DND-41 (cell line): ENCODE measurements at regions not wholly inside any gene's neighbourhood (a gene's known extent, or its start where the extent isn't known, plus 50 kb on each side); places are given as distances from the start of the nearest gene placed in this dataset.

ENCODE experiments used
- ATAC-seq: fragments of 200-7000 bp; cut with Tn5 transposase; 3 replicates; pipeline ENCODE4 v1.9.1; 2021; ENCODE audit warnings: low read depth; ENCODE audit not compliant: insufficient read depth
- DNase-seq: peaks from one replicate; pipeline ENCODE4 v3.0.0-alpha.2; 2020
- H2AFZ ChIP-seq: 2 replicates; pipeline ENCODE4 v1.6.0; 2012; ENCODE audit warnings: low read depth, low read length
- H3K27ac ChIP-seq: 2 replicates; pipeline ENCODE4 v1.5.1; 2012; ENCODE audit warnings: low read length, inconsistent platforms
- H3K27me3 ChIP-seq: fragments of 200-600 bp; sonication (generic); 2 replicates; pipeline ENCODE4 v1.6.0; 2012; ENCODE audit warnings: low read length, mild to moderate bottlenecking, inconsistent platforms; ENCODE audit not compliant: insufficient read depth, poor library complexity
- H3K36me3 ChIP-seq: 2 replicates; pipeline ENCODE4 v1.5.1; 2012; ENCODE audit warnings: low read length, inconsistent platforms; ENCODE audit not compliant: insufficient read depth
- H3K4me1 ChIP-seq: 2 replicates; pipeline ENCODE4 v1.5.1; 2012; ENCODE audit warnings: mild to moderate bottlenecking, low read length; ENCODE audit not compliant: insufficient read depth
- H3K4me2 ChIP-seq: 2 replicates; pipeline ENCODE4 v1.6.0; 2012; ENCODE audit warnings: mild to moderate bottlenecking, moderate library complexity, low read length, inconsistent platforms; ENCODE audit not compliant: insufficient read depth
- H3K4me3 ChIP-seq, 2 experiments: fragments of 200-600 bp in 1 of 2; shearing (Covaris generic) in 1 of 2; 2 replicates each; pipeline ENCODE4 v1.5.1; 2012 to 2016; ENCODE audit warnings: inconsistent platforms in 2 of 2, low read length in 2 of 2, mild to moderate bottlenecking in 2 of 2, low read depth in 1 of 2, moderate library complexity in 1 of 2
- H3K79me2 ChIP-seq: 2 replicates; pipeline ENCODE4 v1.6.0; 2012; ENCODE audit warnings: low read length, inconsistent platforms; ENCODE audit not compliant: insufficient read depth
- H3K9ac ChIP-seq: 2 replicates; pipeline ENCODE4 v1.6.0; 2012; ENCODE audit warnings: low read depth, mild to moderate bottlenecking, inconsistent platforms, low read length, moderate library complexity
- H3K9me3 ChIP-seq: 2 replicates; pipeline ENCODE4 v1.5.1; 2012; ENCODE audit warnings: low read length, moderate library complexity, mild to moderate bottlenecking, inconsistent platforms; ENCODE audit not compliant: insufficient read depth, severe bottlenecking
- H4K20me1 ChIP-seq: 2 replicates; pipeline ENCODE4 v1.6.0; 2012; ENCODE audit warnings: low read length; ENCODE audit not compliant: insufficient read depth
- CTCF ChIP-seq: IDR thresholded peaks from 2 replicates; pipeline ENCODE4 v1.5.1; 2012; ENCODE audit warnings: borderline replicate concordance, low read length, moderate library complexity, mild to moderate bottlenecking; ENCODE audit not compliant: poor library complexity, severe bottlenecking; ENCODE audit errors: extremely low read depth
- EZH2 ChIP-seq: IDR thresholded peaks from 3 replicates; pipeline ENCODE4 v1.6.1; 2012; ENCODE audit warnings: borderline replicate concordance, low read depth, mild to moderate bottlenecking, moderate library complexity, low read length, inconsistent platforms; ENCODE audit not compliant: severe bottlenecking

- no peak overlapping the region for H3K9ac ChIP-seq
- H3K27ac ChIP-seq: no peak overlapping the region
- H3K9me3 ChIP-seq: no peaks in the 10 kb centered on the region
- DNase-seq (no peak), ATAC-seq (no peak)
- H2AFZ ChIP-seq: no peak overlapping the region
- no peak for TF ChIP-seq EZH2
- TF ChIP-seq CTCF: no peak
- H3K4me3 ChIP-seq: no peak overlapping the region
- H4K20me1 ChIP-seq: no peaks in the 10 kb centered on the region
- no peak overlapping the region for H3K4me2 ChIP-seq
- H3K79me2 ChIP-seq: no peaks in the 10 kb centered on the region
- no peaks in the 10 kb centered on the region for H3K36me3 ChIP-seq
- H3K4me1 ChIP-seq: no peaks in the 10 kb centered on the region
- no peaks in the 10 kb centered on the region for H3K27me3 ChIP-seq
These were observed 307.7 kb downstream of the MMUT start for GRCh38 chr6:49155316-49155715.

GRCh38 chr6:49151957-49152356 is 311.1 kb downstream of the MMUT start:
- no peak overlapping the region for H3K4me2 ChIP-seq
- TF ChIP-seq CTCF (no peak), EZH2 (no peak)
- ATAC-seq: no peak
- no peak overlapping the region for H3K9ac ChIP-seq
- no peaks in the 10 kb centered on the region for H3K9me3 ChIP-seq
- no peak for DNase-seq
- H2AFZ ChIP-seq: no peak overlapping the region
- no peak overlapping the region for H3K4me3 ChIP-seq
- no peaks in the 10 kb centered on the region for H3K79me2 ChIP-seq
- H4K20me1 ChIP-seq: no peaks in the 10 kb centered on the region
- no peaks in the 10 kb centered on the region for H3K36me3 ChIP-seq
- H3K4me1 ChIP-seq: no peaks in the 10 kb centered on the region
- H3K27ac ChIP-seq: no peak overlapping the region
- H3K27me3 ChIP-seq: no peaks in the 10 kb centered on the region

- H3K4me2 ChIP-seq: no peak overlapping the region
- no peaks in the 10 kb centered on the region for H3K27me3 ChIP-seq
- H2AFZ ChIP-seq: no peak overlapping the region
- no peaks in the 10 kb centered on the region for H3K79me2 ChIP-seq
- ATAC-seq (no peak), DNase-seq (no peak)
- TF ChIP-seq EZH2 (no peak), CTCF (no peak)
- no peaks in the 10 kb centered on the region for H3K36me3 ChIP-seq
- H3K27ac ChIP-seq: no peak overlapping the region
- no peak overlapping the region for H3K9ac ChIP-seq
- H3K9me3 ChIP-seq: no peaks in the 10 kb centered on the region
- no peaks in the 10 kb centered on the region for H3K4me1 ChIP-seq
- H4K20me1 ChIP-seq: no peaks in the 10 kb centered on the region
- H3K4me3 ChIP-seq: no peak overlapping the region
These were observed 311.6 kb downstream of the MMUT start for GRCh38 chr6:49151461-49151860.

- no peak for DNase-seq
These were observed 312.0 kb downstream of the MMUT start for GRCh38 chr6:49151033-49151432.

More at GRCh38 chr6:49151033-49151432, 312.0 kb downstream of the MMUT start:
- no peak overlapping the region for H3K27ac ChIP-seq
- TF ChIP-seq CTCF: no peak
- TF ChIP-seq EZH2: no peak
- H3K9ac ChIP-seq: no peak overlapping the region
- H3K9me3 ChIP-seq: no peaks in the 10 kb centered on the region
- H4K20me1 ChIP-seq: no peaks in the 10 kb centered on the region
- H3K36me3 ChIP-seq: no peaks in the 10 kb centered on the region
- H2AFZ ChIP-seq: no peak overlapping the region
- no peaks in the 10 kb centered on the region for H3K79me2 ChIP-seq
- no peaks in the 10 kb centered on the region for H3K27me3 ChIP-seq
- ATAC-seq: no peak
- no peak overlapping the region for H3K4me2 ChIP-seq
- H3K4me3 ChIP-seq: no peak overlapping the region
- no peaks in the 10 kb centered on the region for H3K4me1 ChIP-seq
